ENCODE measurements at regions not wholly inside any gene's neighbourhood (a gene's known extent, or its start where the extent isn't known, plus 50 kb on each side); places are given as distances from the start of the nearest gene placed in this dataset.

DNA sequence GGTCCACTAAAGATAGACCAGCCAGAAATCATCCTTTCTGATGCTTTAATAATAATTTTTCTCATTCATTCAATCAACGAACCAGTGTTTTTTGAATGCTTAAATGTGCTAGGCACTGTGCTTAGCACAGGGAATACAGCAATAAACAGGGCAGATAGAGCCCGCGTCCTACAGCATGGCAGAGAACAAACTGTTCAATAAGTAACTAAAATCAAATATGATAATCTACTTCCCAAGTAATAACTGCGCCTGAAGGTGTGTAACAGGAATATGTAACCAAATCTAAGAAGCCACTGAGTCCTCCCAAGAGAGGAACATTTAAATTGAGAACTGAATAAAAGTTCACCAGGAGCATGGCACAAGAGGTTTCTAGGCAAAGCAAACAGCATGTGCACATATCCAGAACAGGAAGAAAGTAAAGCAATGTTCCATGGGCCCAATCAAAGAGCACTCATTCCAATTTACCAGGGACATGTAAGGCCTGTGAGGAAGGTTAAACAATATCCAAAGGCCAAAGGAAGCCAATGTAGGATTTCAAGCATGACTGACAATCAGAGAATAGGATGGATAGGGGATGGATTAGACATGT is 311.0 kb upstream of the RARB start:
- no peak for FAIRE-seq

DNA sequence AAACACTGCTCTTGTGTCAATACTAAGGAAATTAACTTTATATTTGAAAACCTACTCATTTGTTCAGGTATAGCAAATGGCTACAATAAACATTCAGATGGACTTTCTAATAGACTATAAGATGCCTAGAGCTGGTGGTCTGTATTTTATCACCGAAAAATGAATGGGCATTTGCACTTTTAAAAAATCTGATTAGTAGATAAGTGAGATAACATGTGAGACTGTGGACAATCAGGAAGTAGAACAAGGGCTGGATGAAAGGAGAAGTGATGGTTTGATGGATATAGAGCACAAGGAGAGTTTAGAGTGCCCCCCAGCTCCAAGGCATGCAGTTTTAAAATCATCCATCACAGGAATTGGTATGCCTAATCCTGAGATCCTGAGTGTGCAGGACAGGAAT is 308.4 kb upstream of the RARB start:
- FAIRE-seq: no peak

DNA sequence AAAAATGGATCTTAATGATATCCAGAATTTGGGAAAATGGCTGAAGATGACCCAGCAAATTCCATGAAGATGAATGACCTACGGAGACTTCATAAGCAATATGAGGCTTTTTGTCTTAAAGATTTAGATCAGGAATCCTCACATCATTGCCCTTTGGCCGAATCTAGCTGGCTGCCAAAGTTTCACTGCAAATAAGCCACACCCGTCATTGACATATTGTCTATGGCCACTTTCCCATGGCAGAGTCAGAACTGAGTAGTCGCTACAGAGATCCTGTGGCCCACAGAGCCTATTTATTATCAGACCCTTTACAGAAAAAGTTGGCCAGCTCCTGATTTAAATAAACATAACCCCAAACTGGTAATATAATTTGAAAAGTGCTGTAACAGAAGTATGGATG is 307.4 kb upstream of the RARB start:
- no peak for FAIRE-seq

DNA sequence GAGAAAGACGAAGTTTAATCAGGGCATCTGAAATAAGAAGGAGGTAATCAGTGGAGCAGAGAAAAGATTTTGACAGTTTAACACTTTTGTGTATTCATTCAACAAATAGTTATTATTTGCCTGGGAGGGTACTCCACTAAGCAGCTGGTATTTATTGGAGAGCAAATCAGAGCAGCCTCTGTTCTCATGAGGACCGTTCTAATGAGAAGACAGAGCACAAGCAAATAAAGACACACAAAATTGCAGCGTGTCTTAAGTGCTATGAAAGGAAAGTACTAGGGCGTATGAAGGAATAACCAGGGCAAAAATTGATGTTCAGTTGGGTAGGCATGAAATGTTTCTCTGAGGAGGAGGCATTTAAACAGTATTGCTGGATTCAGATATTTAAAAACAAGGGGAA is 302.9 kb upstream of the RARB start:
- FAIRE-seq: no peak

DNA sequence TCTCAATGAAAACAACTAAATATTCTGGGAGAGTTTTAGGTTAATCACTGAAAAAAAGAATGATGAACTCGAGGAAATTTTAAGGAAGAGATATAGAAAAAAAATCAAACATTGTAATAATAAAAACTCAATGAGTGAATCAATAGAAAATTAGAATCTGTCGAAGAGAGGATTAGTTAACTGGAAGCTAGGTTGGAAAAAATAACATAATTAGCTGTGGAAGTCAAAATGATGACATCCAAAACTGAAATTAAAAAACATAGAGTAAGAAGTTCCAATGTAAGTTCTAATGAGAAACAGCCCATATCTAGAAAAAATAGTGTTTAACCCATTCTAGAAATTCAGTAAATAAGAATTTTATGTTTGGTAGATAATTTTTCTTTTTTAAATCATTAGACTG is 299.3 kb upstream of the RARB start:
- no peak for FAIRE-seq

DNA sequence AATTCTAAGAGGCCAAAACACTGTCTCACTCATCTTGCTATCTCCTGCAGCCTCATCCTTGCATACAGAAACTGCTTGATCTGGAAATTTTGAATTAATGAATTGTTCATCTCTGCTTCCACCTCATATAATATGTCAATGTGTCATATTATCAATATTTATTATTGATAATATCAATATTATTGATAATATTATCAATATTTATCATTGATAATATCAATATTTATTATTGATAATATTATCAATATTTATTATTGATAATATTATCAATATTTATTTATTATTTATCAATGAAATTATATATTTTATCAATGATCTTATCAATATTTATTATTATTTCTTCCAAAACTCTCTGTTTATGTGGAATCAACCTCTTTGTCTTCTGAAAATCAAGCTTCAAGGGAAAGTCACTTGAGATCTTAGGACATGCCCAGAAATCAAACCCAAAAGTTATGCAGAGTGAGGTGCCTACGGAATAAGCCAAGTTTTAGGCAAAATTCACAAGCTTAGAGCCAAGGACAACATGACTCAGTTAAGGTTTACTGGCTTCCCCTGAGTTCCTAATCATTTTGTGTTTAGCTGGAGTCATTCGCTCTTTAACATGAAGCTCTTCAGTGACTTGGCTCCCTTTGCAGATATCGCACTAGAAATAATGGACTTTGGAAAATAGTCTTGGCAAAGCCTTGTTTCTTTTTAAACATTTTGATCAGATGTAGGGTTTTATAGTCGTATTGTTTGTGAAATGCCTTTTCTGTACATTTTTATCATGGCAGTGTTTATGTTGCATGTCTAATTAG is 297.1 kb upstream of the RARB start:
- FAIRE-seq: no peak

DNA sequence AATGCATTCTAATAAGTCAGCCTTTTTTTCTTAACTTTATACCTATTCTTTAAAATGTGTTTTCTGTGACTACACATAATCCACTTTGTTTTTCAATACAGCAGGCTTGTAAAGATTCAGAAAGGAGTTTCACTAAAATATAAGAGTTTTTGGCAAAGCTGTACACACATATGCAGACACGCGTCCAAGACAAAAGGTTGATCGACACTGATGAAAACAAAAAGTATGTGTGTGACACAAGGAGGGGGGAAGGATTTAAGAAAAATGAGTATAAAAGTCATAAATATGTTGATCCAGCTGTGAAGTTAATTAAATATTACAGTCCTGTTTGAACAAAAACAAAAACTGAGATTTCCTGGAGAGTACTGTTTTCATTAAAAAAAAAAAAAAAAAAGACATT is 294.5 kb upstream of the RARB start:
- FAIRE-seq: no peak

DNA sequence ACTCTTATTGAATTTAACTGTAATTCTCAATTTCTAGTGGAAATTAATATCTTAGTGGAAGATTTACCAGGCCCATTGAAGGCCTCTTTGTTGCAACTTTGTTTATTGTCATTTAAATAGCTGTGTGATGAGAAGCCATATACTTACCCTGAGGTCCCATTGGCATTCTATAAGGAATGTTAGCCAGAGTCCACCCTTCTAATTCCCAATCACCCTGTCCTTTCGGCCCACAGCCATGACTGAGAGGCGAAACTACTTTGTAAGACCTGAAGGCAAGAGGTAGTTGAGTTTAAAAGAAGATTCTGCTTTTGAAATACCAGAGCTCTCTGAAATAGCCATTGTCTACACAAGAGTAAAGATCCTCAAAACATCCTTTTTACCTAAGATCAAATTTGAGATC is 290.5 kb upstream of the RARB start:
- no peak for FAIRE-seq

DNA sequence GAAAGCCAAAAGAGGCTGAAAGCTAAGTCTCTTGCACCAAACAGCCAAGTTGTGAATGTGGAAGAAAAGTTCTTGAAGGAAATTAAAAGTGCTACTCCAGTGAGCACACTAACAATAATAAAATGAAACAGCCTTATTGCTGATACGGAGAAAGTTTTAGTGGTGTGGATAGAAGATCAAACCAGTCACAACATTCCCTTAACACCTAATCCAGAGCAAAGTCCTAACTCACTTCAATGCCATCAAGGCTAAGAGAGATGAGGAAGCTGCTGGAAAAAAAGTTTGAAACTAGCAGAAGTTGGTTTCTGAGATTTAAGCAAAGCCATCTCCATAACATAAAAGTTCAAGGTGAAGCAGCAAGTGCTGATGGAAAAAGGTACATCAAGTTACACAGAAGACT is 288.8 kb upstream of the RARB start:
- no peak for FAIRE-seq

DNA sequence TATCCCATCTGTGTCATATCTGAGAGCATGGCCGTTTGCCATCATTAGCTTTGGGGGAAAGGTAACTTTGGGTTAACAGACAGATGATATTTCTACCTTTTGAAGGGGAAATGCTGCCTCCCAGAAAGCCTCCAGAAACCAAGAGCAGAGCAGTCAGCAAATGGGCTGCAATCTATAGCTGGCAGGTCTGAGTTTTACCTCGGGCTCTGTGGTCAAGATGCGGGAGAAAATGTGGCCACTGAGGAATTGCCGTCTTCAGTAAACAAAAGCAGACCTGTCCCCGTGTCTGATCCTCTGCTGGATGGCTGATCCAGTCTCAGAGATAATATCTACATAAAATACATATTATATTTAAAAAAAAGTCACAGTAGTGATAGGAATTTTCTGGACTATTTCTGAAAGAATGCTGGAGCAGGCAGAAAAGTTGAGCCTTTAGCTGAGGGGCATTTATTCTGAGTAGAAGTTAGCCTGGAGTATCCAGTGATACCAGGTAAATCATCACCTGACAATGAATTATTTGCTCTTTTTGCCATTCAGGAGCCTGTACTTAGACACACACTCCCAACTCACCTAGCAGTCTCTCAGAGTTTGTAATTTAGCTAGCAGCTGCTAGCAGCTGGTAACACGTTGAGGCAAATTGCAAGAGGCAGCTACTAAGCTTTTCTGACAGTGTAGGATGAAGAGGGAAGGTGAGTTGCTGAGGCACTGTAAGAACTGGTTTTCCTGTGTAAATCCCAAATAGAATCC is 285.3 kb upstream of the RARB start:
- no peak for FAIRE-seq

DNA sequence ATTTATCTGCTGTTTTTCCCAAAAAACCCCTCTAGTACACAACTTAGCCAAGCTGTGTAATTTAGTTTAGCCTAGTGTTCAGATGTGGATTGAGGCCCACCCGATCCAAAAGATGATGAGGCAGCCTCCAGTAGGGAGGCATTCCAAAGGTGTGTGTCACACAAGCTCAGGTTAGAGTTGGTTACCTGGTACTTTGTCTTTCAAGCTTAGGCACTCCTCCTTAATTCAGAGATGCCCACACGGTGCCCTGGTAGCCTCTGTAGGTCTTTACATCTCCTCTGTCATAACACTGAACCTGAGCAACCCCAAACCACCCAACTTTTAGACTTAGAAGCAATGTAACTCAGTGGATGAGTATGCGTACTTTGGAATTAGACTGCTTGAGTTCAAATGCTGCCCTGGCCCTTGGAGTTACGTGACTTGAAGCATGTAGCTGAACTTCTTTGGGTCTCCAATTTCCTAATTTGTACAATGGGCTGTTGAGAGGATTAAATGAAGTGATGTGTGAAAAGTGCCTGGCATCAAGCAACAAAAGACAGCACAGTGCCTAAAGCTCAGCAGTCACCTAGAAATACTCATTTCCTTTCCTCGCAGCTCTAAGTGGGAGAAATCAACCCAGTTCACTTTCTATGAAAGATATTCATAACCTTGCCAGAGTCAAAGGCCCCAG is 284.6 kb upstream of the RARB start:
- FAIRE-seq: no peak

DNA sequence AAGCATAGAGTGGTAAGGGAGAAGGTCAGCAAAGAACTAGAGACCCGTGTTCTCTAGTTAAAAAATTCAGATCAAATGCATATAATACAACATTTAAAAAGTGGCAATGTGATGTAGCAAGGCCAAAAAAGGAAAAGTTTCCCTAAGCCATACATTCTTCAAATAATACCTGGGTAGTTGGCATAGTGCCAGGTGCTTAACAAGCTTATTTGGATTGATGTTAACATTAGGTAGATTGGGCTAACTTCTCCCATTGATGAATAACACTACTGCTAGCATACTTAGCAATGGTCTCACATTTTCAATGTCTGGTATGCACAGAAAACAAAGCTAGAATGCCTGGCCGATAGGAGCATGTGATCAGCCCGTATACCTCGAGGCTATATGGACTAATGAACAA is 283.6 kb upstream of the RARB start:
- FAIRE-seq: no peak

DNA sequence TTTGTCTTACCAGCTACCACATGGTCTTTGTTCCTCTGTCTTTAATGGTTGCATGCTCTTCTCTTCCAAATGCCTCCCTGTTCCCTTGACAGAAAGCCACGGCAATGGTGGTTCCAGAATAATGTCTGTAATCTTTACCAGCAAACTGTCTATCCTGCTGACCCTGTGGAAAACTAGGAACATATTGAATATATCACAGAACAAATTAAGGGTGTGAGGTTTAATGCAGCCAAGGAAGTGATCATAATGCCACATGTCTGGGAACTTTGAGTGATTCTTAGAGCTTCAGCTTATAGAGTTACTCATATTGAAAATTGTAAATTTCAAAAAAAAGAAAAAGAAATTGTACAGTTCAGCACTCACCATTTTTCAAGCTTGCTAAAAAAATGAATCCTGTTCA is 282.9 kb upstream of the RARB start:
- FAIRE-seq: no peak

DNA sequence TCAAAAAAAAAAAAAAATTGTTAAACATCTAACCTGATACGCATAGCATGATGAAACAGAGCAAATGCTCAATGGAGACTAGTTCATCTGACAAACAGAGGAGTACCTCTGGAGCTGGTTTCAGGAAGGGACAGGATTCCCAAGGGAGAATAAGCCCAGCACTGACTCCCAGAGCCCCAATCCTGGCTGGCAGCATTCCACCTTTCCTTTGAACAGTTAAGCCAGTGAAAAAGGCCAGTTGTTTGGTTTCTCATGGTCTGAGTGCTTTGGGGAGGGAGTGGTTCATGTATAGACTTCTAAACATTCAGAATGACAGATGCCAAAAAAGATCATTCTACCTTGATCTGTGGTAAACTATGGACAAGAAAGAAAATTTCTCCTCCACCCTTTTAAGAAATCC is 277.9 kb upstream of the RARB start:
- FAIRE-seq: no peak

DNA sequence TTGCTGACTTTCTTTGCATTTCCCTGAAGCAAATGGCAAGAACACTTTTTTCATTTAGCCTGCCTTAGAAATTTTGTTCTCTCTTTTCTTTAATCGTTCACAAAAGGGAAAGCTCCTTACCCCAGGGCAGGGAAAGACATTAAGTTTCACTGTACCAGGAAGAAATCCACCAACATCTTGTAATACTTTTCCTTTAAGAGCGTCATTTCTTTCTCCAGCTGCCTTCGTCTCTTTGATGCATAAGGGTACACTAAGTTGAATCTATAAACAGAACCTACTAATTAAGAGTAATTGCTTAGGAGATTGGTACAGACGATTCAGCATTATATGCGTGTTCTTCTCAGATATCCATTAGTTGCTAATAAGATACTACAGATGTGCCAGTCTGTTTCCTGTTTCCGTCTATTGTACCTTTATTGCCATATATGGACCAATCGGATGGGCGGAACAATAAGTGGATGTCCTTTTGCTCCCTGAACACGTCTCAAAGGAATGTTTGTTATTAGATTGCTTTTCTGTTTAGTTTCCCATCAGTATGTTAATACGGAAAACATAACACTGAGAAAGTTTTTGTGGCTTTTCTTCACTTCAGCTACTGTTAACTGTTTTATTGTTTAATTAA is 276.7 kb upstream of the RARB start:
- no peak for FAIRE-seq

DNA sequence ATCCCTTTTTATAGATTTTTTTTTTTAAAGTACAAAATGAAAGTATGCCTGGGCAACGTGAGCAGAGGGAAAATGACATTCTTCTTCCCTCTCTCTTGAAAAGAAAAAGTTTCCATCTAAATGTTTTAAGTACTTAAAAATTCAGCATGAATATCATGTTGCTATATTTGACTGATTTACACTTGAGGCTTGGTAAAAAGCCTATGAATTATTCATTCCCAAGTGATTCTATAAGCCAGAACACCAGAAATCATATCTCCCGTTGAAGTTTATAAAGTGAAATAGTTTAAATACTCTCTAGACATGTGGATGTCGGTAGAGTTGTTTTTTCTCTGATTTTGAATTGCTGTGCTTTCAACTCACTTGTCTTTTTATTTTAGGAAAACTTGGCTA is 276.2 kb upstream of the RARB start:
- FAIRE-seq: no peak

DNA sequence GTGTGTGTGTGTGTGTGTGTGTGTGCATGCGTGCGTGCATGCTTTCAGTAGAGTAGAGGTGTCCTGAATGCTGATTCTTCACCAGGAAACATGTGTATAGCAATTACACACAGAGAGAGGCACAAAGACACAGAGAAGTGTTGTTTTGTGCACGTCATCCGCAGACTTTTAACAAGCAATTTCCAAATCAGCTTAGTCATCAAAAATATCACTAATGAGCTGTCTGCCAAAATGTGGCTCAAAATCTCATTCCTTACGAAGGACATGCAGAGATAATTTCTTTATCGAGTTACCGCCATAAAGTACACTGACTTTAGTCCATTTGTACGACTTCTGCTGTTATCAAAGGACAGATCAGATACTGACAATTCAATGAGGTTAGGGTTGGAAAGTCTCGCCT is 274.9 kb upstream of the RARB start:
- no peak for FAIRE-seq

DNA sequence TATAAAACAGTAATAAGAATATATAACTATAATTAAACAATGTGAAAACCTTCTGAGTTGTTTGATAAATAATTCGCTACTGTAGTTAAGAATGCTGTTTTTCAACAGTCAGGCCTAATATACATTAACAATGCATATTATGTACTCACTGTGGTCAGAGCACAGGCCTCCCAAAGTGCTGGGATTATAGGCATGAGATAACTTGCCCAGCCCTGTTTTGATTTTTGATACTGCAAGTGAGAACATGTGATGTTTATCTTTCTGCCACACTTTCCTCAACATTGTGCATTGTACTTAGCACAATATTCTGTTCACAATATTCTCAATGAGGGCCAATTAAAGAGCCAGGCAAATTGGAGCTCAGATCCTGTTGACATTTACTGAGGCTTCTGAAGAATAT is 274.5 kb upstream of the RARB start:
- no peak for FAIRE-seq

DNA sequence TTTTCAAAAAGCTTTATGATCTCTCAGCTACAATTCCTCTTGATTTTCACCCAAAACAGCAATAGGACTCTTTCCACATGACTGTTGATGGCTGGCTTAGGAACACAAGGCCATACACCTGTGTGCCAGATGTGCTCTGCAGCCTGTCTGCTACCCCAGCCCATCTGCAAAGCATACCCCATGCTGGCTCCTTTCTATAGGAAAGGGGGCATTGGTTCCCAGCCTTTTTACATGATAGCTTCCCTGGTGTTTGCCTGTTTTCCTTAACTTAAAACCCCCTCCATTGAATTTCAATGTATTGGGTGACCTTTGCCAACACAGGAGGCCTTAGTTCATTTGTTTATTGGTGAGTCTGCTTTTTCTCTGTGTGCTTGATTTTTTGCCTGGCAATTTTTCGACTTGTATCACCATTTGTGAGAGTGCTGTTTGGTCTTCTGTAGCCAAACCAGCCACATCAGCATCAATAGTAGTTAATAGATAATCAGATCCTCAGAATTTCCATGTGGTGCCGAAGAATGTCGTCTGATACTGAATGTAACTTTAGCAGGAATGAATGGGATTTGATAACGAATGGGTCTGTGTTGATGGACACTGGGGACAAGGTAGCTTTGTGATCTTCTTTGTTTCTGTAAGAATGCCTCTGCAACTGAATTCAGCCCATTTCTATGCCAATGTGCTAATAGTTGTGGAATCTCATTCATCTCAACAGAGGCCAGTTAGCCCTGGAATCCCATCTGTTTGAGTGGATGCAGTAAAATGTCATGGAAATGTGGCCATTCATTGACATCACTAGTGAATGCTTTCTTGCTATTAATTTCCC is 272.2 kb upstream of the RARB start:
- no peak for FAIRE-seq

DNA sequence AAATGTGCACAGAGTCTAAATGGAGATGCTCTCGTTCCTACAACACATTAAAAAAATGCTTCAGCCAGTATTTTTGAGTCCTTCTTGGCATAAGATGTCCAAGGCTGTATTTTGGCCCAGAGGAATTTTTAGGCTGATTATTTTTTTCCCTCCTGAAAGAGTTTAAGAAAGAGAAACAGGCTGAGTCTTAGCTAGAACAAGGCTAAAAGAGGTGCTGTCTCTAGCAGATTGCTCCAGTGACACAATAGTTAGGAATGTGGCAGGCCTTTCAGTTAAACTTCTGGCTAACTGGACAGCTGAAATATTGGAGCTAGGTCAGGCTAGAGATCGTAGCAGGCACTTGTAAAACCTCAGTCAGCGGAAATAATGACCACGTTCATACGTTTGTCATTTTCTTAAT is 271.4 kb upstream of the RARB start:
- no peak for FAIRE-seq

DNA sequence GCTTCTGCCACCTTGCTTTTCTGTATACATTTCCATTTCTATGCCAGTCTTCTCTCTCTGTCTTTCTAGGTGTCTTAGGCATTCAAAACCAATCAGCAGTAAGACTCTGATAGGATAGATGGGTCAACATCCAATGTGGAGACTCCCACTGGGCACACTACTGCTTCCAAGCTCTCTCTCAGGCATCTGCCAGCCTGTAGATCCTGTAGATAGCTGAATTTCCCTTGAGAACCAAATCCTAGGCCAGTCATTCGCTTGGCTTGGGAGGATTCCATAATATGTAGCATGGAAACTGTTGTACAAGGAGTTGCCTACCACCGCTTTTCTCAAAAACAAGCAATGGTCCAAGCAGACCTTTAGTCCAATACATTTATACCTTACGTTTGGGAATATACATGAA is 262.8 kb upstream of the RARB start:
- FAIRE-seq: no peak

DNA sequence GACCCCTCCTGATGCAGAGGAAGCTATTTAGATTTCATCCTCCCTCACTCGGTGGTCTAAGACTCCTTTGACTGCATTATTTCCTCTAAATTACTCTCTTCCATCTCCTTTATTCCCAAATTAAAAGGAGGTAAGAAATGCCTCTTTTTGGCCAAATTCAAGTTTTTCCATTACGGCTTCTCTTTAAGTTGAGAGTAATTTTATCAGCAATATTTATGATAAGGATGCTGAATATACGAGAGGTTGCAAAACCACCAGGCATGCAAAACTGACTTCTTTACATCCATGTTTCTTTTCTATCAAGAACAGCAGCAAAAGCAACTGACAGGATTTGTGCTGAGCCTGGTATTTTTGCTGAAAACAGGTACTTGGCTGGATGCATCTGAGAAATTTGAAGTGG is 262.0 kb upstream of the RARB start:
- no peak for FAIRE-seq
